Trophoblast cell (in vitro differentiated cells and primary cell): ENCODE measurements at regions not wholly inside any gene's neighbourhood (a gene's known extent, or its start where the extent isn't known, plus 50 kb on each side); places are given as distances from the start of the nearest gene placed in this dataset.

Experiments used
- DNase-seq, 2 donors: peaks; one replicate each; pipeline ENCODE4 v3.0.0-alpha.2; 2016
- H2AFZ ChIP-seq: 2 replicates; pipeline ENCODE4 v1.6.1; 2013; ENCODE audit warnings: low read length, moderate library complexity, mild to moderate bottlenecking; ENCODE audit not compliant: insufficient read depth, poor library complexity
- H2AK5ac ChIP-seq: 2 replicates; pipeline ENCODE4 v1.6.1; 2013; ENCODE audit warnings: mild to moderate bottlenecking, low read length
- H2BK120ac ChIP-seq: 2 replicates; pipeline ENCODE4 v1.6.1; 2013; ENCODE audit warnings: low read length, mild to moderate bottlenecking, moderate library complexity; ENCODE audit not compliant: insufficient read depth, poor library complexity
- H2BK12ac ChIP-seq: 2 replicates; pipeline ENCODE4 v1.6.1; 2013; ENCODE audit warnings: mild to moderate bottlenecking, low read length, moderate library complexity
- H2BK5ac ChIP-seq: 2 replicates; pipeline ENCODE4 v1.6.1; 2013; ENCODE audit warnings: low read length, low read depth, moderate library complexity, mild to moderate bottlenecking; ENCODE audit not compliant: poor library complexity
- H3K14ac ChIP-seq: 2 replicates; pipeline ENCODE4 v1.6.1; 2013; ENCODE audit warnings: mild to moderate bottlenecking, low read length
- H3K18ac ChIP-seq: 2 replicates; pipeline ENCODE4 v1.6.1; 2013; ENCODE audit warnings: mild to moderate bottlenecking, low read length
- H3K23ac ChIP-seq: 2 replicates; pipeline ENCODE4 v1.6.1; 2013; ENCODE audit warnings: low read length
- H3K27ac ChIP-seq: 2 replicates; pipeline ENCODE4 v1.5.1; 2013; ENCODE audit warnings: low read depth, mild to moderate bottlenecking, inconsistent platforms, low read length, moderate library complexity
- H3K27me3 ChIP-seq: 2 replicates; pipeline ENCODE4 v1.6.1; 2013; ENCODE audit warnings: inconsistent platforms, mild to moderate bottlenecking, low read length, moderate library complexity; ENCODE audit not compliant: insufficient read depth
- H3K36me3 ChIP-seq, 2 experiments: 1 replicate in 1 of 2; 2 replicates in 1 of 2; pipeline ENCODE4 v1.6.1; 2013; ENCODE audit warnings: low read length in 2 of 2, mild to moderate bottlenecking in 2 of 2, moderate library complexity in 1 of 2; ENCODE audit not compliant: insufficient read depth in 2 of 2, control insufficient read depth in 1 of 2
- H3K4ac ChIP-seq: 2 replicates; pipeline ENCODE4 v1.6.1; 2013; ENCODE audit warnings: low read depth, mild to moderate bottlenecking, low read length, moderate library complexity
- H3K4me1 ChIP-seq, 2 experiments: 1 replicate in 1 of 2; 2 replicates in 1 of 2; pipeline ENCODE4 v1.6.1; 2013; ENCODE audit warnings: low read length in 2 of 2, mild to moderate bottlenecking in 2 of 2, moderate library complexity in 1 of 2; ENCODE audit not compliant: insufficient read depth in 2 of 2, control insufficient read depth in 1 of 2
- H3K4me2 ChIP-seq: 2 replicates; pipeline ENCODE4 v1.6.1; 2013; ENCODE audit warnings: inconsistent platforms, mild to moderate bottlenecking, low read length, moderate library complexity
- H3K4me3 ChIP-seq: 2 replicates; pipeline ENCODE4 v1.5.1; 2013; ENCODE audit warnings: mild to moderate bottlenecking, low read depth, low read length, inconsistent platforms
- H3K79me1 ChIP-seq: one replicate; pipeline ENCODE4 v1.6.1; 2013; ENCODE audit warnings: low read length
- H3K79me2 ChIP-seq: 2 replicates; pipeline ENCODE4 v1.6.1; 2013; ENCODE audit warnings: low read length, mild to moderate bottlenecking; ENCODE audit not compliant: control insufficient read depth, insufficient read depth, poor library complexity
- H3K9ac ChIP-seq: 2 replicates; pipeline ENCODE4 v1.6.1; 2013; ENCODE audit warnings: mild to moderate bottlenecking, low read length
- H3K9me3 ChIP-seq: 2 replicates; pipeline ENCODE4 v1.6.1; 2013; ENCODE audit warnings: low read depth, mild to moderate bottlenecking, control low read depth, inconsistent platforms, low read length; ENCODE audit not compliant: insufficient read depth
- H4K12ac ChIP-seq: 2 replicates; pipeline ENCODE4 v1.6.1; 2013; ENCODE audit warnings: low read depth, mild to moderate bottlenecking, low read length, moderate library complexity
- H4K8ac ChIP-seq: 2 replicates; pipeline ENCODE4 v1.6.1; 2013; ENCODE audit warnings: low read depth, mild to moderate bottlenecking, low read length, moderate library complexity
- H4K91ac ChIP-seq: one replicate; pipeline ENCODE4 v1.6.1; 2013; ENCODE audit warnings: low read depth, mild to moderate bottlenecking, low read length, moderate library complexity
- WGBS: extraction: QIAGEN DNeasy Blood & Tissue Kit; methylation state at CpG from one replicate; pipeline ENCODE4 v1.1.7; 2013; ENCODE audit warnings: missing lambda C conversion rate; ENCODE audit not compliant: insufficient read length, insufficient coverage; ENCODE audit errors: extremely low coverage; 5-methylcytosine and 5-hydroxymethylcytosine counted together

- H3K4me1 ChIP-seq = peaks cover 2 to 3% of the 10 kb centered on the region in 2 experiments
- no peak overlapping the region for H2BK5ac ChIP-seq
- no peak overlapping the region for H4K91ac ChIP-seq
- no peak overlapping the region for H3K23ac ChIP-seq
- DNase-seq = no peak
- no peak overlapping the region for H2BK12ac ChIP-seq
- no peaks in the 10 kb centered on the region for H3K9me3 ChIP-seq
- no peak overlapping the region for H4K8ac ChIP-seq
- H3K79me2 ChIP-seq = no peaks in the 10 kb centered on the region
- H2BK120ac ChIP-seq = no peak overlapping the region
- H3K4me3 ChIP-seq = no peak overlapping the region
- H2AFZ ChIP-seq = no peak overlapping the region
- H3K18ac ChIP-seq = no peak overlapping the region
- no peak overlapping the region for H3K4ac ChIP-seq
- no peak overlapping the region for H3K14ac ChIP-seq
- H3K4me2 ChIP-seq = no peak overlapping the region
- H3K36me3 ChIP-seq = no peaks in the 10 kb centered on the region
- H3K27me3 ChIP-seq = no peaks in the 10 kb centered on the region
- WGBS = no CpG with 5 or more reads among the region's 10 CpGs
- H3K27ac ChIP-seq = no peak overlapping the region
- no peak overlapping the region for H3K9ac ChIP-seq
- no peak overlapping the region for H2AK5ac ChIP-seq
- no peak overlapping the region for H4K12ac ChIP-seq
- H3K79me1 ChIP-seq = no peaks in the 10 kb centered on the region
These were observed 299.7 kb downstream of the QKI start for GRCh38 chr6:163714179-163714578.

GRCh38 chr6:163712981-163713380 is 298.5 kb downstream of the QKI start:
- Histone ChIP-seq H3K9ac (no peak overlapping the region), H3K27ac (no peak overlapping the region), H3K79me1 (no peaks in the 10 kb centered on the region), H2AK5ac (no peak overlapping the region), H3K79me2 (no peaks in the 10 kb centered on the region), H2BK120ac (no peak overlapping the region), H3K4me3 (no peak overlapping the region), H4K12ac (no peak overlapping the region), H3K23ac (no peak overlapping the region), H3K36me3 (no peaks in the 10 kb centered on the region), H2BK12ac (no peak overlapping the region), H3K4ac (no peak overlapping the region), H3K27me3 (no peaks in the 10 kb centered on the region), H4K8ac (no peak overlapping the region), H3K4me2 (no peak overlapping the region), H2BK5ac (no peak overlapping the region), H3K18ac (no peak overlapping the region), H4K91ac (no peak overlapping the region), H3K9me3 (no peaks in the 10 kb centered on the region), H3K14ac (no peak overlapping the region), H2AFZ (no peak overlapping the region), H3K4me1 (peaks cover 2 to 3% of the 10 kb centered on the region in 2 experiments)
- DNase-seq = no peak
- no CpG with 5 or more reads among the region's 8 CpGs for WGBS

- H3K14ac ChIP-seq = no peak overlapping the region
- no peaks in the 10 kb centered on the region for H3K27me3 ChIP-seq
- no peak overlapping the region for H2BK5ac ChIP-seq
- H4K8ac ChIP-seq = no peak overlapping the region
- peaks cover 2 to 3% of the 10 kb centered on the region in 2 experiments for H3K4me1 ChIP-seq
- H3K4ac ChIP-seq = no peak overlapping the region
- H3K18ac ChIP-seq = no peak overlapping the region
- no peak overlapping the region for H3K9ac ChIP-seq
- H4K12ac ChIP-seq = no peak overlapping the region
- no CpG with 5 or more reads among the region's 8 CpGs for WGBS
- H2BK12ac ChIP-seq = no peak overlapping the region
- no peaks in the 10 kb centered on the region for H3K36me3 ChIP-seq
- H3K9me3 ChIP-seq = no peaks in the 10 kb centered on the region
- H4K91ac ChIP-seq = no peak overlapping the region
- no peak overlapping the region for H3K4me2 ChIP-seq
- H2BK120ac ChIP-seq = no peak overlapping the region
- no peak overlapping the region for H2AK5ac ChIP-seq
- no peak overlapping the region for H2AFZ ChIP-seq
- no peak overlapping the region for H3K23ac ChIP-seq
- H3K4me3 ChIP-seq = no peak overlapping the region
- no peaks in the 10 kb centered on the region for H3K79me2 ChIP-seq
- no peak overlapping the region for H3K27ac ChIP-seq
- DNase-seq = no peak
- H3K79me1 ChIP-seq = no peaks in the 10 kb centered on the region
These were observed 298.0 kb downstream of the QKI start for GRCh38 chr6:163712566-163712961.

GRCh38 chr6:163711615-163712565 is 297.4 kb downstream of the QKI start:
- Histone ChIP-seq H3K36me3 (no peaks in the 10 kb centered on the region), H3K4me2 (no peak overlapping the region), H4K91ac (no peak overlapping the region), H2BK5ac (no peak overlapping the region), H3K79me2 (no peaks in the 10 kb centered on the region), H2BK120ac (no peak overlapping the region), H3K79me1 (no peaks in the 10 kb centered on the region), H3K4me3 (no peak overlapping the region), H4K8ac (no peak overlapping the region), H2AK5ac (no peak overlapping the region), H3K23ac (no peak overlapping the region), H3K14ac (no peak overlapping the region), H3K9me3 (no peaks in the 10 kb centered on the region), H2BK12ac (no peak overlapping the region), H4K12ac (no peak overlapping the region), H3K4me1 (no peaks in the 10 kb centered on the region), H3K18ac (no peak overlapping the region), H3K9ac (no peak overlapping the region), H3K4ac (no peak overlapping the region), H3K27me3 (no peaks in the 10 kb centered on the region), H2AFZ (no peak overlapping the region), H3K27ac (no peak overlapping the region)
- DNase-seq = peak in 1 of 2 donors; percentile 26
- no CpG with 5 or more reads among the region's 24 CpGs for WGBS
